ENCODE measurements at regions not wholly inside any gene's neighbourhood (a gene's known extent, or its start where the extent isn't known, plus 50 kb on each side); places are given as distances from the start of the nearest gene placed in this dataset.
"Not testable (repeated sequence)": the region's sequence is repeated elsewhere in the genome, so short reads cannot be mapped to it uniquely, and the experiment has no call there.

- H3K27me3 ChIP-seq (ENCODE audit: insufficient read depth, poor library complexity, severe bottlenecking), result no peaks in the 10 kb centered on the region
- H3K27ac ChIP-seq (replicated peaks), result no peak overlapping the region
- no peak for TF ChIP-seq REST (IDR thresholded peaks at IDR 0.05; ENCODE audit: insufficient replicate concordance, low read depth)
- no peak for TF ChIP-seq POLR2AphosphoS5 (IDR thresholded peaks at IDR 0.05; ENCODE audit: low read depth)
- no peak for TF ChIP-seq CTCF (IDR thresholded peaks at IDR 0.05; ENCODE audit: insufficient read depth, low read length)
- no peak for TF ChIP-seq GABPA (IDR thresholded peaks at IDR 0.05; ENCODE audit: low read depth)
- TF ChIP-seq SPI1 (IDR thresholded peaks at IDR 0.05; ENCODE audit: borderline replicate concordance, low read depth), result no peak
- DNase-seq (ENCODE audit: low read depth in 1 of 2, low spot score in 1 of 2), result no peak
- H3K4me3 ChIP-seq (replicated peaks; ENCODE audit: insufficient read depth, low read length), result no peak overlapping the region
Measured at GRCh38 chr10:27341001-27341400, 100.4 kb upstream of the ACBD5 start.

GRCh38 chr10:27335246-27335645 lies 94.6 kb upstream of the ACBD5 start:
- not testable (repeated sequence) for H3K4me3 ChIP-seq (replicated peaks; ENCODE audit: insufficient read depth, low read length); DNase-seq (ENCODE audit: low read depth in 1 of 2, low spot score in 1 of 2); H3K27me3 ChIP-seq (ENCODE audit: insufficient read depth, poor library complexity, severe bottlenecking); H3K27ac ChIP-seq (replicated peaks)

- no peaks in the 10 kb centered on the region for H3K27me3 ChIP-seq (ENCODE audit: insufficient read depth, poor library complexity, severe bottlenecking)
- no peak overlapping the region for H3K4me3 ChIP-seq (replicated peaks; ENCODE audit: insufficient read depth, low read length)
- no peak for DNase-seq (ENCODE audit: low read depth in 1 of 2, low spot score in 1 of 2)
- TF ChIP-seq CTCF (IDR thresholded peaks at IDR 0.05; ENCODE audit: insufficient read depth, low read length) (no peak), GABPA (IDR thresholded peaks at IDR 0.05; ENCODE audit: low read depth) (no peak), REST (IDR thresholded peaks at IDR 0.05; ENCODE audit: insufficient replicate concordance, low read depth) (no peak), SPI1 (IDR thresholded peaks at IDR 0.05; ENCODE audit: borderline replicate concordance, low read depth) (no peak), POLR2AphosphoS5 (IDR thresholded peaks at IDR 0.05; ENCODE audit: low read depth) (no peak)
- no peak overlapping the region for H3K27ac ChIP-seq (replicated peaks)
Measured at GRCh38 chr10:27330074-27330473, 89.5 kb upstream of the ACBD5 start.

- no peak overlapping the region for H3K4me3 ChIP-seq (replicated peaks; ENCODE audit: insufficient read depth, low read length)
- no peaks in the 10 kb centered on the region for H3K27me3 ChIP-seq (ENCODE audit: insufficient read depth, poor library complexity, severe bottlenecking)
- H3K27ac ChIP-seq (replicated peaks), result no peak overlapping the region
- no peak for DNase-seq (ENCODE audit: low read depth in 1 of 2, low spot score in 1 of 2)
- TF ChIP-seq CTCF (IDR thresholded peaks at IDR 0.05; ENCODE audit: insufficient read depth, low read length) (no peak), GABPA (IDR thresholded peaks at IDR 0.05; ENCODE audit: low read depth) (no peak), SPI1 (IDR thresholded peaks at IDR 0.05; ENCODE audit: borderline replicate concordance, low read depth) (no peak)
Measured at GRCh38 chr10:27328946-27329345, 88.3 kb upstream of the ACBD5 start.

- not testable (repeated sequence) for DNase-seq (ENCODE audit: low read depth in 1 of 2, low spot score in 1 of 2); H3K27me3 ChIP-seq (ENCODE audit: insufficient read depth, poor library complexity, severe bottlenecking)
Measured at GRCh38 chr10:27326748-27327147, 86.2 kb upstream of the ACBD5 start.

More at GRCh38 chr10:27326748-27327147, 86.2 kb upstream of the ACBD5 start:
- H3K27ac ChIP-seq (replicated peaks); H3K4me3 ChIP-seq (replicated peaks; ENCODE audit: insufficient read depth, low read length): not testable (repeated sequence)
